ENCODE measurements at regions not wholly inside any gene's neighbourhood (a gene's known extent, or its start where the extent isn't known, plus 50 kb on each side); places are given as distances from the start of the nearest gene placed in this dataset.
A peak's percentile ranks its signal among the peaks of the same experiment; 100 is the strongest.

- ATAC-seq = no peak
- no peak for DNase-seq (ENCODE audit: missing footprints)
- intact Hi-C loops (cut with DNase I) = no loop called here
Observed at GRCh38 chr7:10117815-10118214, 855.9 kb upstream of the PHF14 start.

DNA sequence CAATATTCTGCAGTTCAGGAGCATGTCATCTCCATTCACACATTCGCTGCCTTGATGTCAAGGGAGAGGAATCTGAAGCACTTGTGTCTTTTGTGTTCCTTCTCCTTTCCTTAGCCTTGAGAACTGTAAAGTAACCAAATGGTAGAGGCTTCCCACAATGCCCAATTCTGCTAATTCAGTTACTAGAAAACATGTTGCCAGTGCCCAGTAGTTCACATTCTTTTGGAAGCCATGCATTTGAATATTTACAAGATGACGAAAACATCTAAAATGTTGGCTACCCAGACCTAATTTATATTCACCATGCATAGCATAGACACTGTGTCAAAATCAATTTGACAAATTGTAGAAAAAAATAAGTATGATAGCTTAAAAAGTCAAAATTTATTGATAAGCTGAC, 852.7 kb upstream of the PHF14 start:
- ATAC-seq = no peak
- no peak for DNase-seq (ENCODE audit: missing footprints)
- intact Hi-C loops (cut with DNase I) = no loop called here

DNA sequence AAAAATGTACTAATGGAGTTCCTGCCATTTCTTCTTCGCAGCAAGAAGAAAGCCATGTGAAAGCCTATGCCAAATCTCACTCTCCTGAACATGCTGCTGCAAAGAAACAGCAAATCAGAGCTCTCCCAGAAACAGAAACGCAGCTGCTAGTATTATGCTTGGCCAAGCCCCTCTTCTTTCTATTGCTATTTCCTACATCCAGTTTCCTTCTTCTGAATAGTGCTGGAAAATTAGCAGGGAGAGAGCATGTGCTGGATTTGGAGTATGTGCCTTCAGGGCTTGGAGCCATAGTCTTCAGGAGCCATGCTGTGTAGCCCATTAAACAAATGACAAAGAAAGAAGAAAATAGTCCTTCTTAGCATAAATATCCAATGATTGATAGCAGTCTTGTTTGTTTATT, 852.0 kb upstream of the PHF14 start:
- DNase-seq (ENCODE audit: missing footprints) = no peak
- ATAC-seq = peak; percentile 42
- intact Hi-C loops (cut with DNase I) = no loop called here

DNA sequence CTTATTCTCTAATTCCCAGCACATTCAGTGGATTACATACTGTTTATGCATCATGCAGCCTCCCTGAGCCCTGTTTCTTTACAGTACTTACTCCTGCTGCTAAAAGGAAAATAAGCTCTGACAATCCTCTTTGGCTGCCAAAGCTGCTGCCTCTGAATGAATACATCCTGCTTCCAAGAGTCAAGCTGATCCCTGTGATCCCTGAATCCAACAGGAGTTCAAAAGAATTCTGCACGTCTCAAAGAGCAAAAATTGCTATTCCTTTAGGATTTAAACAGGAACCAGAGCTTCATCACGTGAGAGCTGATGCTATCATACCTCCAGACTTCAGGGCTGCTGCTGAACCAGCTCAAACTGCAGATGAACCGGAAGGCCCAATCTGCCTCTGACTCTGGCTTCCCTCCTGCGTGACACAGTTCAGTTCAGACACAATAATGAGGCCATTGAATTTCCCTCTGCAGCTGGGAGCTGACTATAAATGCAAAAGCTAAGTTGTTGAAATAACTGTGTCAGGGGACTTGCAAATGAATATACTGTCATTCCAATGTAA, 851.0 kb upstream of the PHF14 start:
- DNase-seq (ENCODE audit: missing footprints) = no peak
- intact Hi-C loops (cut with DNase I) = no loop called here
- ATAC-seq = peak; percentile 85

DNA sequence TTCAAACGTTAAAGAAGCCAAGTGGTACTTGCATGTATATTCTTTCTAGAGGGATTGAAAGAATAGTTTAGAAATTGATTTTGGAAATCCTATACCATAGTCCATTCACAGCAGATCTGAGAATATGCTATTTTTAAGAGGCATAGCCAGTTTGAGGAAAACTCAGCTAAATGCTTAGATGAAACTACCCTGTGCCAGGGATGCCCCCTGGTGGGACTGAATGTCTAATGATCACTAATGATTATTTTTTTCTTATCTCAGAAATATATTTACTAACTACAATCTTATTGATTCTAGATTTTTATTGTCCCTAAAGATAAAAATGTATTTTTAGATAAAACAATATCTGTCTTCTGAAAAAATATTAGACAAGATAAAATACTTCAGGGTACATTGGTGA, 844.9 kb upstream of the PHF14 start:
- no peak for DNase-seq (ENCODE audit: missing footprints)
- no peak for ATAC-seq
- intact Hi-C loops (cut with DNase I) = no loop called here

- intact Hi-C loops (cut with DNase I) = no loop called here
- ATAC-seq (no peak), DNase-seq (ENCODE audit: missing footprints) (no peak)
Observed at GRCh38 chr7:10138087-10138854, 835.4 kb upstream of the PHF14 start.

- intact Hi-C loops (cut with DNase I) = no loop called here
- no peak for ATAC-seq
- DNase-seq (ENCODE audit: missing footprints) = no peak
Observed at GRCh38 chr7:10146271-10146670, 827.4 kb upstream of the PHF14 start.

DNA sequence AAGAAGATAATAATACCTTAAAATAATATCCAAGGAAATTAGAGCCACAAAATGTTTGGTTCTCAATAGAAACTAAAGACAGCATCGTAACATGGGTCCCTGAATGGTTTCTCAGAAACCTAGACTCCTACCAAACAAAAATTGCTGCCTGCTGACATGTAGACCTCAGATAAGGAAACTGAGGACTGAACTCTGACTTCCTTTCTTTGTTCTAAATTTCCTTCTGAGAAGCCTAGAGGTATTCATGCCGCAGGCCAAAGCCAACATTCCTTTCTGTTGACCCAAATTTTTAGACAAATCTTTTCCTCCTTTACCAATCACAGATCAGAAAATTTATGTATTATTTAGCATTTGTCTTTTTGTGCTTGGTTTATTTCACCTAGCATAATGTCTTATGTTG, 816.7 kb upstream of the PHF14 start:
- DNase-seq (ENCODE audit: missing footprints) (no peak), ATAC-seq (no peak)
- intact Hi-C loops (cut with DNase I) = no loop called here

- ATAC-seq = no peak
- no peak for DNase-seq (ENCODE audit: missing footprints)
- intact Hi-C loops (cut with DNase I) = no loop called here
Observed at GRCh38 chr7:10181996-10182395, 791.7 kb upstream of the PHF14 start.

- intact Hi-C loops (cut with DNase I) = no loop called here
- no peak for ATAC-seq
- DNase-seq (ENCODE audit: missing footprints) = no peak
Observed at GRCh38 chr7:10192074-10192473, 781.6 kb upstream of the PHF14 start.

DNA sequence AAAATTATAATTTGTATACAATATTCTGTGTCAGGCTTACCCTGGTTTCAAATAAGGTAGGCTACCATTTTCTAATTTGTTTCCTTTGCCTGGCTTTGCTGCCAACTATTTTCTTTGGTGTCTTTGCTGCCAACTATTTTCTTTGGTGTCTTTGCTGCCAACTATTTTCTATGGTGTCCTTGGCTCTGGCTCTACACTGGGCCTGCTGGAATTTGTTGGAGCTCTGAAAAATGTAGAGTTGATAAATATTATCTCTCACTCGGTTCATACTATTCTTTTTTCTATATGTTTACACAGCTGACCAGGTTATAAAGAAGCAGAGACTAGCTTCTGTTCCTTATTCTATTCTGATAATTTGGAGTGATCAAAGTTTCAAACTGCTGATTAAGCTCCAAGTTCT, 768.0 kb upstream of the PHF14 start:
- DNase-seq (ENCODE audit: missing footprints) = no peak
- ATAC-seq = no peak
- intact Hi-C loops (cut with DNase I) = no loop called here

GRCh38 chr7:10210000-10210399, 763.7 kb upstream of the PHF14 start:
- intact Hi-C loops (cut with DNase I) = no loop called here
- DNase-seq (ENCODE audit: missing footprints) (no peak), ATAC-seq (peak; percentile 26)

- ATAC-seq (no peak), DNase-seq (ENCODE audit: missing footprints) (no peak)
- intact Hi-C loops (cut with DNase I) = no loop called here
Observed at GRCh38 chr7:10211016-10211415, 762.7 kb upstream of the PHF14 start.

DNA sequence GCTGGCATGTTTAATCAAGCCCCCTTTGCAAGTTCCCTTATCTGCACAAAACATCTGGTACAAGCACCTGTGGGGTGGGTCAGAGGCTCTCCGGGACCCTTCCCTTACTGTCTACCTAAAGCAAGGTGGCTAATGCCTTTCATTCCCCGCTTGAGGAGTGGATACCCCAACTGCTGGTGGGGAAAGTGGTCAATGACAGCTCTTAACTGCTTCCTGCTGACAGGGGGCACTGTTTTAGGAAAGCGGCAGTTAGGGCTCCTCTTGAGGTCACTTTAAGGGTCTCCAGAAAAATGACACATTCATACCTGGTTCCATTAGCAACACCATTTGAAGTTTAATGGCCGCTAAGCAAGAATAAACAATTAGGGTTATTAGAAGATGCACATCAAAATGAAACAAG, 761.8 kb upstream of the PHF14 start:
- ATAC-seq (no peak), DNase-seq (ENCODE audit: missing footprints) (no peak)
- intact Hi-C loops (cut with DNase I) = no loop called here

- ATAC-seq (no peak), DNase-seq (ENCODE audit: missing footprints) (no peak)
- intact Hi-C loops (cut with DNase I) = no loop called here
Observed at GRCh38 chr7:10212649-10213048, 761.0 kb upstream of the PHF14 start.

DNA sequence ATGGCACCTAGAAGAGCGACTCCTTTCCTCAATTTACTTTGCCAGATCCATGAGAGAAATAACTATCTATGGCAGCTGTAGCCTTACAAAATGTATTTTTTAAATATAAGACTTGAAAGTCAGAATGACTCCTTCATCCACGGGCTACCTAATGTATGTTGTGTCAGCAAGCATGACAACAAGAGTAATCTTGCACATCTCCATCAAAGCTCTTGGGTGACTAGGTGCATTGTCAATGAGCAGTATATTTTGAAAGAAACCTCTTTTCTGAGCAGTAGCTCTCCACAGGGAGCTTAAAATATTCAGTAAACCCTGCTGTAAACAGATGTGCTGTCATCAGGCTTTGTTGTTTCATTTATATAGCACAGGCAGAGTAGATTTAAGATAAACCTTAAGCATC, 757.2 kb upstream of the PHF14 start:
- intact Hi-C loops (cut with DNase I) = no loop called here
- DNase-seq (ENCODE audit: missing footprints) (no peak), ATAC-seq (no peak)

- ATAC-seq = no peak
- intact Hi-C loops (cut with DNase I) = no loop called here
Observed at GRCh38 chr7:10221084-10221483, 752.6 kb upstream of the PHF14 start.

DNA sequence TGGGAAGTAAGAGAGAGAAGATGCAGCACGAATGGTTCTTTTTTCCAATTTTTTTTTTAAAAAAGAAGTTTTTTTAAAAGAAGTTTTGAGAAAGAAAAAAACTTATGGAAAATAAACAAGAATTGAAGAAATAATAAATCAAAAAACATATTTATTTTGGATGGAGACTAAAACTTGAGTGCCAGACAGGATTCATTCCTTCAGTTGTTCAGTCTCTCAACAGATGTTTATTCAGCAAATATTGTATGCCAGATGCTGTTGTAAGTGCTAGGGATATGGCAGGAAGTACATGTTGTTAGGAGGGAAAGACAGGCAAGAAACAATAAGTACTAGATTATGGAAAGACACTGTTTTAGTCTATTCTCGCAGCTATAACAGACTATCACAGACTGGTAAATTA, 750.7 kb upstream of the PHF14 start:
- intact Hi-C loops (cut with DNase I) = no loop called here
- DNase-seq (ENCODE audit: missing footprints) = no peak
- no peak for ATAC-seq

More at GRCh38 chr7:10221084-10221483, 752.6 kb upstream of the PHF14 start:
- no peak for DNase-seq (ENCODE audit: missing footprints)

DNA sequence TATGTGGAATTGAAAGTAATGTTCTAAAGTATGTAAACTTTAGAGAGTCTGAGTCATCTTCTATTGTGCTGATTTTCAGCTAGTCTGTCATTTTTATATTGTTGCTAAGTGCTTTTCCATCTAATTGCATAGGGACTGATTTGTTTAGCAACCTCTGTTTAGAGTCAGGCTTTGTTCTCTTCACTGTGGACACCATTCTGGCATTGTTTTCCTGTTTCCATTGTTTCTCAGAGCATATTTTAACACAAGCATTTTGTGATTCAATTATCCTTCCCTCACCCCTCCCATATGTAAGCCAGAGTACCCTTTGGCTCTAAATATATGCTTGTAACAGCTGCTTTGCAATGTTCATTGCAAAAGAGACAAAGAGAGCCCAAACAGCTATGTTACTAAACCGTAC, 748.4 kb upstream of the PHF14 start:
- intact Hi-C loops (cut with DNase I) = no loop called here
- DNase-seq (ENCODE audit: missing footprints) (no peak), ATAC-seq (no peak)

- ATAC-seq = peak; percentile 26
- intact Hi-C loops (cut with DNase I) = no loop called here
- DNase-seq (ENCODE audit: missing footprints) = no peak
Observed at GRCh38 chr7:10237306-10237705, 736.4 kb upstream of the PHF14 start.

DNA sequence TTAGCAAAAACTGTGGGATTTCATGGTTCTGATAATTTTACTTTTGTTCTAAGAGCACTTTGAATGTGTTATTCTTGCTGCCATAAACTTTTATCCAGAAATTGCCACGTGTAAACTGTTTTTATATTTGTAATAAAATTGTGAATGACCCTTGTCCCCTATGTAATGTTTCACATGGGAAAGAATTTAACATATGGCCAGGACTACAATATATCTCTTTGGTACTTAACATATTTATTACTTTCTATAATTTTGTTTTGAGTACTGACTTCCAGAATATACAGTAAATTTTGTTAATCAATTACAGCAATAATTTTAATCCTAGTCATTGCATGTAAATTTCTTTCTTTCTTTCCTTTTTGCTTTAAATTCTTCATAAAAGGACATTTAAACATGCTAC, 735.0 kb upstream of the PHF14 start:
- intact Hi-C loops (cut with DNase I) = no loop called here

More for the DNA sequence above, 735.0 kb upstream of the PHF14 start:
- ATAC-seq (no peak), DNase-seq (ENCODE audit: missing footprints) (no peak)
